GM10266 (cell line): ENCODE measurements at regions not wholly inside any gene's neighbourhood (a gene's known extent, or its start where the extent isn't known, plus 50 kb on each side); places are given as distances from the start of the nearest gene placed in this dataset.

Source experiments
- DNase-seq: peaks from one replicate; pipeline ENCODE4 v3.0.0; 2012; ENCODE audit errors: extremely low spot score
- CTCF ChIP-seq: IDR thresholded peaks from 2 replicates; pipeline ENCODE4 v1.5.1; 2012; ENCODE audit warnings: mild to moderate bottlenecking, low read depth; ENCODE audit not compliant: control insufficient read depth, insufficient read depth; ENCODE audit errors: missing control alignments

GRCh38 chr12:125395583-125396215 is 330.5 kb downstream of the AACS start:
- DNase-seq, result no peak
- no peak for TF ChIP-seq CTCF

- no peak for TF ChIP-seq CTCF
- DNase-seq, result no peak
These were observed 334.3 kb downstream of the AACS start for GRCh38 chr12:125399489-125399888.

GRCh38 chr12:125402874-125403789 is 337.9 kb downstream of the AACS start:
- peak; percentile 54 for TF ChIP-seq CTCF
- DNase-seq, result peak; percentile 12

GRCh38 chr12:125403843-125404242 is 338.6 kb downstream of the AACS start:
- TF ChIP-seq CTCF, result no peak
- DNase-seq, result no peak

- DNase-seq, result no peak
- no peak for TF ChIP-seq CTCF
These were observed 340.9 kb downstream of the AACS start for GRCh38 chr12:125406131-125406530.

GRCh38 chr12:125408718-125409117 is 343.5 kb downstream of the AACS start:
- no peak for DNase-seq
- no peak for TF ChIP-seq CTCF

GRCh38 chr12:125412506-125412905 is 347.3 kb downstream of the AACS start:
- TF ChIP-seq CTCF, result no peak
- no peak for DNase-seq
